ENCODE measurements at regions not wholly inside any gene's neighbourhood (a gene's known extent, or its start where the extent isn't known, plus 50 kb on each side); places are given as distances from the start of the nearest gene placed in this dataset.
A peak's percentile ranks its signal among the peaks of the same experiment; 100 is the strongest.

- TF ChIP-seq, protein P1, sequence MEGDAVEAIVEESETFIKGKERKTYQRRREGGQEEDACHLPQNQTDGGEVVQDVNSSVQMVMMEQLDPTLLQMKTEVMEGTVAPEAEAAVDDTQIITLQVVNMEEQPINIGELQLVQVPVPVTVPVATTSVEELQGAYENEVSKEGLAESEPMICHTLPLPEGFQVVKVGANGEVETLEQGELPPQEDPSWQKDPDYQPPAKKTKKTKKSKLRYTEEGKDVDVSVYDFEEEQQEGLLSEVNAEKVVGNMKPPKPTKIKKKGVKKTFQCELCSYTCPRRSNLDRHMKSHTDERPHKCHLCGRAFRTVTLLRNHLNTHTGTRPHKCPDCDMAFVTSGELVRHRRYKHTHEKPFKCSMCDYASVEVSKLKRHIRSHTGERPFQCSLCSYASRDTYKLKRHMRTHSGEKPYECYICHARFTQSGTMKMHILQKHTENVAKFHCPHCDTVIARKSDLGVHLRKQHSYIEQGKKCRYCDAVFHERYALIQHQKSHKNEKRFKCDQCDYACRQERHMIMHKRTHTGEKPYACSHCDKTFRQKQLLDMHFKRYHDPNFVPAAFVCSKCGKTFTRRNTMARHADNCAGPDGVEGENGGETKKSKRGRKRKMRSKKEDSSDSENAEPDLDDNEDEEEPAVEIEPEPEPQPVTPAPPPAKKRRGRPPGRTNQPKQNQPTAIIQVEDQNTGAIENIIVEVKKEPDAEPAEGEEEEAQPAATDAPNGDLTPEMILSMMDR (conservative IDR thresholded peaks at IDR 0.05; ENCODE audit: low read depth, low read length) = no peak
- no peak overlapping the region for H3K4me3 ChIP-seq (ENCODE audit: low read depth, low read length)
- no peak for DNase-seq (ENCODE audit: low read depth)
Observed at GRCh38 chr14:87309557-87309956, 683.4 kb downstream of the GALC start.

GRCh38 chr14:87306409-87307168 is 686.4 kb downstream of the GALC start:
- TF ChIP-seq, protein P1 (conservative IDR thresholded peaks at IDR 0.05; ENCODE audit: low read depth, low read length) = no peak
- no peak for DNase-seq (ENCODE audit: low read depth)

DNA sequence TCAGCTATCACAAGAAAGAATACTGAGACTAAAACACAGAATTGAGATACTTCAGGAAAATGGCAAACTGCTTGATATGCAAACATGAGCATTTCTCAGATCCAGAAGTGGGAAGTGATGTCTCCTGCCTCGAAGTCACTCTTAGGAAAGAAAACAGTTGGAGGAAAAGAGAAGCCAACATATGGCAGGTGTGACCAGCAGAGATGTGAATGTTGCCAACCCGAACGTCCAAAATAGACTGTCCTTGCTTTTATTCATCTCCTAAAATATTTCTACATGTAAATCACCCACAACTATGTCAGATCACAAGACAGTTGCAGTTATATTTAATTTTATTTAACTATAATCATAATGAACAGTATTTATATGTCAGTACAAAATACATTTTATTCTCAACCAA is 687.6 kb downstream of the GALC start:
- H3K4me3 ChIP-seq (ENCODE audit: low read depth, low read length) = no peak overlapping the region
- DNase-seq (ENCODE audit: low read depth) = no peak
- TF ChIP-seq, protein P1 (conservative IDR thresholded peaks at IDR 0.05; ENCODE audit: low read depth, low read length) = no peak

More at GRCh38 chr14:87306409-87307168, 686.4 kb downstream of the GALC start:
- no peak overlapping the region for H3K4me3 ChIP-seq (ENCODE audit: low read depth, low read length)

GRCh38 chr14:87304404-87304803 is 688.6 kb downstream of the GALC start:
- no peak for DNase-seq (ENCODE audit: low read depth)
- H3K4me3 ChIP-seq (ENCODE audit: low read depth, low read length) = no peak overlapping the region
- TF ChIP-seq, protein P1 (conservative IDR thresholded peaks at IDR 0.05; ENCODE audit: low read depth, low read length) = no peak

DNA sequence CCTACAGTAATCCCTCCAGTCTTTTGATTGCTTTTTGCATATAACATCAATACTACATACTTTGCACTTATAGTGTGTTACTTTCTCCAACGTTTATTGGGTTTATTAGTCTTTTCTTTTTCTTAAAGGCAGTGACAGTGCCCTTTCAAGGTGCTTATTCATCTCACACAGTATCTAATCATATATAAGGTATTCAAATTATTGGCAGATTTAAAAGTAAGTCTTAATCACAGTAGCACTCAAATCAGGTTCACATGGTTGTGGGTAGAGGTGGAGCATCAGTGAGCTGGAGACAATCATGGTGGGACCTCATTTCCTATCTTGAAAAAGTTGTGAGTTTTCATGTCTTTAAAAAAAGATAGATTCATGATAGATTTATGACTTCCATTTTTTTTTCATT is 706.2 kb downstream of the GALC start:
- no peak for DNase-seq (ENCODE audit: low read depth)
- H3K4me3 ChIP-seq (ENCODE audit: low read depth, low read length) = no peak overlapping the region
- TF ChIP-seq, protein P1 (conservative IDR thresholded peaks at IDR 0.05; ENCODE audit: low read depth, low read length) = no peak

GRCh38 chr14:87286191-87286590 is 706.8 kb downstream of the GALC start:
- no peak for DNase-seq (ENCODE audit: low read depth)
- TF ChIP-seq, protein P1 (conservative IDR thresholded peaks at IDR 0.05; ENCODE audit: low read depth, low read length) = no peak
- no peak overlapping the region for H3K4me3 ChIP-seq (ENCODE audit: low read depth, low read length)

- no peak overlapping the region for H3K4me3 ChIP-seq (ENCODE audit: low read depth, low read length)
- DNase-seq (ENCODE audit: low read depth) = peak; percentile 19
- TF ChIP-seq, protein P1 (conservative IDR thresholded peaks at IDR 0.05; ENCODE audit: low read depth, low read length) = no peak
Observed at GRCh38 chr14:87285506-87285905, 707.5 kb downstream of the GALC start.
